IMR-90 (cell line): ENCODE measurements at regions not wholly inside any gene's neighbourhood (a gene's known extent, or its start where the extent isn't known, plus 50 kb on each side); places are given as distances from the start of the nearest gene placed in this dataset.

Experiments used
- BHLHE40 ChIP-seq: fragments of 150-350 bp; IDR thresholded peaks from 2 replicates; pipeline ENCODE4 v1.6.1; 2016; ENCODE audit warnings: mild to moderate bottlenecking, low read depth, low read length
- CEBPB ChIP-seq: IDR thresholded peaks from 2 replicates; pipeline ENCODE4 v1.6.1; 2012; ENCODE audit warnings: low read depth, low read length, improper control_type of control experiment
- CTCF ChIP-seq: conservative IDR thresholded peaks from 2 replicates; pipeline ENCODE4 v1.5.1; 2012; ENCODE audit warnings: mild to moderate bottlenecking, low read depth, low read length, improper control_type of control experiment
- MXI1 ChIP-seq: IDR thresholded peaks from 2 replicates; pipeline ENCODE4 v1.6.1; 2012; ENCODE audit warnings: low read depth, mild to moderate bottlenecking, low read length, moderate library complexity, borderline replicate concordance
- POLR2A ChIP-seq: IDR thresholded peaks from 2 replicates; pipeline ENCODE4 v1.6.1; 2012; ENCODE audit warnings: mild to moderate bottlenecking, low read depth, low read length
- SMC3 ChIP-seq: fragments of 150-350 bp; IDR thresholded peaks from 2 replicates; pipeline ENCODE4 v1.6.1; 2016; ENCODE audit warnings: low read depth, mild to moderate bottlenecking, antibody characterized with exemption, low read length, moderate library complexity

GRCh38 chr11:70671083-70671482, 272.8 kb downstream of the CTTN start:
- no peak for TF ChIP-seq POLR2A
- TF ChIP-seq CTCF: no peak
- TF ChIP-seq BHLHE40: no peak
- no peak for TF ChIP-seq CEBPB
- no peak for TF ChIP-seq MXI1
- no peak for TF ChIP-seq SMC3
